Ascending aorta (tissue), 2 donors: ENCODE measurements at regions not wholly inside any gene's neighbourhood (a gene's known extent, or its start where the extent isn't known, plus 50 kb on each side); places are given as distances from the start of the nearest gene placed in this dataset.

Experiments used
- DNase-seq, 2 donors: peaks; one replicate each; pipeline ENCODE4 v3.0.0-alpha.2; 2019; ENCODE audit warnings: low spot score in 2 of 2
- H3K27ac ChIP-seq, 2 donors: fragments of 200-600 bp; sonication (generic); one replicate each; pipeline ENCODE4 v1.5.1; 2016 to 2017; ENCODE audit warnings: mild to moderate bottlenecking in 1 of 2
- H3K27me3 ChIP-seq: fragments of 200-600 bp; sonication (generic); one replicate; pipeline ENCODE4 v1.5.1; 2017
- H3K36me3 ChIP-seq, 2 donors: fragments of 200-600 bp; sonication (generic); one replicate each; pipeline ENCODE4 v1.5.1; 2016
- H3K4me1 ChIP-seq, 2 donors: fragments of 200-600 bp; sonication (generic); one replicate each; pipeline ENCODE4 v1.5.1; 2016 to 2017; ENCODE audit warnings: mild to moderate bottlenecking in 1 of 2
- H3K4me3 ChIP-seq, 2 donors: fragments of 200-600 bp; sonication (generic); one replicate each; pipeline ENCODE4 v1.5.1; 2016 to 2017; ENCODE audit warnings: mild to moderate bottlenecking in 1 of 2
- H3K9me3 ChIP-seq, 2 donors: fragments of 200-600 bp; sonication (generic); one replicate each; pipeline ENCODE4 v1.5.1; 2016
- CTCF ChIP-seq, 3 experiments: fragments of 200-600 bp in 2 of 3; fragments of 450-650 bp in 1 of 3; sonication (generic) in 2 of 3; IDR thresholded peaks; one replicate each; pipeline ENCODE4 v1.5.1; 2016 to 2019; ENCODE audit warnings: antibody characterized with exemption in 3 of 3, mild to moderate bottlenecking in 1 of 3, moderate library complexity in 1 of 3
- intact Hi-C: fragments of 100-400 bp; cut with DNase I; formaldehyde crosslinking; loops from one replicate; pipeline ENCODE4 v1.15.1; 2023

- no peak for TF ChIP-seq CTCF (IDR thresholded peaks at IDR 0.05)
- Histone ChIP-seq H3K9me3 (no peaks in the 10 kb centered on the region), H3K27me3 (no peaks in the 10 kb centered on the region), H3K4me1 (no peaks in the 10 kb centered on the region), H3K27ac (no peak overlapping the region), H3K36me3 (no peaks in the 10 kb centered on the region), H3K4me3 (no peak overlapping the region)
- DNase-seq, result no peak
- intact Hi-C loops, result no loop called here
Observed at GRCh38 chr10:55160655-55161283, 359.7 kb upstream of the PCDH15 start.

- H3K27ac ChIP-seq, result no peak overlapping the region
- no peak for TF ChIP-seq CTCF (IDR thresholded peaks at IDR 0.05)
- H3K4me1 ChIP-seq, result no peaks in the 10 kb centered on the region
- no peak overlapping the region for H3K4me3 ChIP-seq
- H3K9me3 ChIP-seq, result no peaks in the 10 kb centered on the region
- no peaks in the 10 kb centered on the region for H3K27me3 ChIP-seq
- no peaks in the 10 kb centered on the region for H3K36me3 ChIP-seq
- no peak for DNase-seq
- intact Hi-C loops, result no loop called here
Observed at GRCh38 chr10:55158633-55159032, 357.6 kb upstream of the PCDH15 start.

- no peak for TF ChIP-seq CTCF (IDR thresholded peaks at IDR 0.05)
- Histone ChIP-seq H3K36me3 (no peaks in the 10 kb centered on the region), H3K27me3 (no peaks in the 10 kb centered on the region), H3K4me3 (no peak overlapping the region), H3K27ac (no peak overlapping the region), H3K4me1 (no peaks in the 10 kb centered on the region), H3K9me3 (no peaks in the 10 kb centered on the region)
- intact Hi-C loops, result no loop called here
- no peak for DNase-seq
Observed at GRCh38 chr10:55146032-55146431, 345.0 kb upstream of the PCDH15 start.

GRCh38 chr10:55144001-55144400, 343.0 kb upstream of the PCDH15 start:
- intact Hi-C loops, result no loop called here
- H3K9me3 ChIP-seq, result no peaks in the 10 kb centered on the region
- H3K4me1 ChIP-seq, result no peaks in the 10 kb centered on the region
- TF ChIP-seq CTCF (IDR thresholded peaks at IDR 0.05), result no peak
- H3K4me3 ChIP-seq, result no peak overlapping the region
- H3K36me3 ChIP-seq, result no peaks in the 10 kb centered on the region
- H3K27ac ChIP-seq, result no peak overlapping the region
- H3K27me3 ChIP-seq, result no peaks in the 10 kb centered on the region
- no peak for DNase-seq

- Histone ChIP-seq H3K4me1 (no peaks in the 10 kb centered on the region), H3K9me3 (no peaks in the 10 kb centered on the region), H3K4me3 (no peak overlapping the region), H3K36me3 (no peaks in the 10 kb centered on the region), H3K27ac (no peak overlapping the region), H3K27me3 (no peaks in the 10 kb centered on the region)
- intact Hi-C loops, result no loop called here
- TF ChIP-seq CTCF (IDR thresholded peaks at IDR 0.05), result no peak
- DNase-seq, result no peak
Observed at GRCh38 chr10:55141892-55142291, 340.9 kb upstream of the PCDH15 start.

- DNase-seq, result no peak
- no peak overlapping the region for H3K4me3 ChIP-seq
- intact Hi-C loops, result no loop called here
- no peaks in the 10 kb centered on the region for H3K36me3 ChIP-seq
- TF ChIP-seq CTCF (IDR thresholded peaks at IDR 0.05), result no peak
- no peaks in the 10 kb centered on the region for H3K4me1 ChIP-seq
- H3K27ac ChIP-seq, result no peak overlapping the region
- H3K9me3 ChIP-seq, result no peaks in the 10 kb centered on the region
- H3K27me3 ChIP-seq, result no peaks in the 10 kb centered on the region
Observed at GRCh38 chr10:55137063-55137462, 336.0 kb upstream of the PCDH15 start.
